Common myeloid progenitor, CD34-positive (primary cell): ENCODE measurements at regions not wholly inside any gene's neighbourhood (a gene's known extent, or its start where the extent isn't known, plus 50 kb on each side); places are given as distances from the start of the nearest gene placed in this dataset.

Source experiments
- CTCF ChIA-PET: fragments of 350-600 bp; sonication (Branson Sonifier 250); formaldehyde crosslinking; loops from one replicate; lab custom pipeline; 2021; ENCODE audit warnings: antibody characterized with exemption; lab: Charles Lee
- POLR2A ChIA-PET: fragments of 350-600 bp; sonication (Branson Sonifier 250); formaldehyde crosslinking; loops from one replicate; lab custom pipeline; 2021; ENCODE audit warnings: antibody characterized with exemption; lab: Charles Lee
- DNase-seq, 3 donors: peaks; one replicate each; pipeline versions ENCODE4 v3.0.0 to v3.0.0-alpha.2; 2013
- H3K27ac ChIP-seq, 2 experiments: 1 replicate in 1 of 2; 2 replicates in 1 of 2; pipeline ENCODE4 v1.7.0; 2013; ENCODE audit warnings: inconsistent platforms in 2 of 2, low read length in 2 of 2, mild to moderate bottlenecking in 2 of 2, low read depth in 1 of 2, moderate library complexity in 1 of 2; ENCODE audit not compliant: severe bottlenecking in 2 of 2, insufficient read depth in 1 of 2, poor library complexity in 1 of 2
- H3K27me3 ChIP-seq, 5 experiments: replicated peaks in 2 of 5; 1 replicate in 3 of 5; 2 replicates in 2 of 5; pipeline versions ENCODE4 v1.6.1 to v1.7.0; 2013; ENCODE audit warnings: low read length in 4 of 5, mild to moderate bottlenecking in 2 of 5, moderate library complexity in 2 of 5, inconsistent platforms in 1 of 5; ENCODE audit not compliant: insufficient read depth in 5 of 5, control insufficient read depth in 4 of 5
- H3K36me3 ChIP-seq, 4 experiments: 1 replicate in 2 of 4; 2 replicates in 2 of 4; pipeline versions ENCODE4 v1.6.1 to v1.7.0; 2013; ENCODE audit warnings: low read length in 3 of 4, control low read depth in 1 of 4, mild to moderate bottlenecking in 1 of 4; ENCODE audit not compliant: control insufficient read depth in 4 of 4, insufficient read depth in 4 of 4
- H3K4me1 ChIP-seq, 4 experiments: 1 replicate in 3 of 4; 2 replicates in 1 of 4; pipeline versions ENCODE4 v1.6.1 to v1.7.1; 2013; ENCODE audit warnings: low read length in 3 of 4, mild to moderate bottlenecking in 3 of 4, control low read depth in 1 of 4, inconsistent platforms in 1 of 4, moderate library complexity in 1 of 4; ENCODE audit not compliant: control insufficient read depth in 4 of 4, insufficient read depth in 4 of 4; ENCODE audit errors: control extremely low read depth in 1 of 4
- H3K4me3 ChIP-seq, 7 experiments: 1 replicate in 4 of 7; 2 replicates in 3 of 7; pipeline versions ENCODE4 v1.5.1 to v1.7.0; 2013; ENCODE audit warnings: mild to moderate bottlenecking in 7 of 7, low read length in 6 of 7, moderate library complexity in 6 of 7, inconsistent platforms in 2 of 7, low read depth in 2 of 7, control low read depth in 1 of 7; ENCODE audit not compliant: insufficient read depth in 4 of 7, control insufficient read depth in 1 of 7; ENCODE audit errors: extremely low read depth in 1 of 7
- H3K9me3 ChIP-seq, 5 experiments: 1 replicate in 4 of 5; 2 replicates in 1 of 5; pipeline versions ENCODE4 v1.6.1 to v1.7.1; 2013; ENCODE audit warnings: low read length in 4 of 5, mild to moderate bottlenecking in 2 of 5, inconsistent platforms in 1 of 5, low read depth in 1 of 5, moderate library complexity in 1 of 5; ENCODE audit not compliant: control insufficient read depth in 4 of 5, insufficient read depth in 2 of 5; ENCODE audit errors: control extremely low read depth in 1 of 5
- WGBS: methylation state at CpG from one replicate; pipeline ENCODE4 v1.1.5; 2013; ENCODE audit not compliant: insufficient coverage; 5-methylcytosine and 5-hydroxymethylcytosine counted together

- H3K9me3 ChIP-seq, result no peaks in the 10 kb centered on the region
Measured at GRCh38 chrX:147679356-147680005, 232.2 kb upstream of the FMR1 start.

GRCh38 chrX:147680251-147680650 is 231.5 kb upstream of the FMR1 start:
- Histone ChIP-seq H3K27ac (no peak overlapping the region), H3K9me3 (no peaks in the 10 kb centered on the region), H3K4me1 (peaks cover 0 to 18% (median 2%) of the 10 kb centered on the region in 4 experiments), H3K36me3 (no peaks in the 10 kb centered on the region), H3K4me3 (no peak overlapping the region), H3K27me3 (no peaks in the 10 kb centered on the region)
- 38% methylated on average over 1 of the region's 4 CpGs for WGBS
- DNase-seq, result peak; percentile 50 to 86 (median 74)
- ChIA-PET CTCF (no interaction called here), POLR2A (no interaction called here)

More at GRCh38 chrX:147679356-147680005, 232.2 kb upstream of the FMR1 start:
- Histone ChIP-seq H3K36me3 (no peaks in the 10 kb centered on the region), H3K27me3 (no peaks in the 10 kb centered on the region), H3K4me1 (peaks cover 0 to 18% (median 2%) of the 10 kb centered on the region in 4 experiments), H3K4me3 (no peak overlapping the region), H3K27ac (no peak overlapping the region)
- ChIA-PET POLR2A (no interaction called here), CTCF (no interaction called here)
- WGBS, result no CpG with 5 or more reads among the region's 5 CpGs
- peak; percentile 2 to 49 (median 41) for DNase-seq

- Histone ChIP-seq H3K27ac (no peak overlapping the region), H3K4me3 (no peak overlapping the region), H3K36me3 (no peaks in the 10 kb centered on the region), H3K4me1 (no peaks in the 10 kb centered on the region), H3K27me3 (no peaks in the 10 kb centered on the region), H3K9me3 (peaks cover 0 to 3% (median 0%) of the 10 kb centered on the region in 5 experiments)
- ChIA-PET CTCF (no interaction called here), POLR2A (no interaction called here)
- 64% methylated on average over 2 of the region's 2 CpGs for WGBS
- no peak for DNase-seq
Measured at GRCh38 chrX:147693511-147693910, 218.2 kb upstream of the FMR1 start.

- 69% methylated on average over 2 of the region's 2 CpGs for WGBS
- POLR2A ChIA-PET, result interaction anchor here (0.6 kb wide), 1 partner anchor 17 kb away, joined by 3 read pairs; no protein-coding TSS in a partner anchor
Measured at GRCh38 chrX:147699061-147699460, 212.7 kb upstream of the FMR1 start.

GRCh38 chrX:147710301-147710700 is 201.4 kb upstream of the FMR1 start:
- DNase-seq, result no peak
- ChIA-PET POLR2A (no interaction called here), CTCF (interaction anchor here (0.9 kb wide), 1 partner anchor 74 kb away, joined by 3 read pairs; no protein-coding TSS in a partner anchor)
- no peak overlapping the region for H3K4me3 ChIP-seq
- H3K27ac ChIP-seq, result no peak overlapping the region
- H3K36me3 ChIP-seq, result no peaks in the 10 kb centered on the region
- H3K9me3 ChIP-seq, result no peaks in the 10 kb centered on the region
- WGBS, result no CpG with 5 or more reads among the region's 2 CpGs
- H3K4me1 ChIP-seq, result no peaks in the 10 kb centered on the region
- no peaks in the 10 kb centered on the region for H3K27me3 ChIP-seq

More at GRCh38 chrX:147699061-147699460, 212.7 kb upstream of the FMR1 start:
- H3K4me3 ChIP-seq, result no peak overlapping the region
- H3K27me3 ChIP-seq, result no peaks in the 10 kb centered on the region
- DNase-seq, result no peak
- CTCF ChIA-PET, result no interaction called here
- H3K27ac ChIP-seq, result no peak overlapping the region
- H3K4me1 ChIP-seq, result no peaks in the 10 kb centered on the region
- no peaks in the 10 kb centered on the region for H3K36me3 ChIP-seq
- H3K9me3 ChIP-seq, result no peaks in the 10 kb centered on the region

GRCh38 chrX:147733369-147733768 is 178.3 kb upstream of the FMR1 start:
- Histone ChIP-seq H3K4me1 (peaks cover 0 to 5% (median 2%) of the 10 kb centered on the region in 4 experiments), H3K9me3 (no peaks in the 10 kb centered on the region), H3K27me3 (no peaks in the 10 kb centered on the region), H3K36me3 (no peaks in the 10 kb centered on the region), H3K4me3 (no peak overlapping the region), H3K27ac (no peak overlapping the region)
- ChIA-PET CTCF (no interaction called here), POLR2A (no interaction called here)
- no CpG with 5 or more reads among the region's 2 CpGs for WGBS
- no peak for DNase-seq

GRCh38 chrX:147735364-147735763 is 176.4 kb upstream of the FMR1 start:
- Histone ChIP-seq H3K27me3 (no peaks in the 10 kb centered on the region), H3K4me3 (no peak overlapping the region), H3K27ac (no peak overlapping the region), H3K36me3 (no peaks in the 10 kb centered on the region), H3K9me3 (no peaks in the 10 kb centered on the region), H3K4me1 (peaks cover 0 to 6% (median 2%) of the 10 kb centered on the region in 4 experiments)
- ChIA-PET POLR2A (no interaction called here), CTCF (no interaction called here)
- DNase-seq, result no peak
